Stomach (tissue), 8 donors: ENCODE measurements at regions not wholly inside any gene's neighbourhood (a gene's known extent, or its start where the extent isn't known, plus 50 kb on each side); places are given as distances from the start of the nearest gene placed in this dataset.

Source experiments
- DNase-seq, 2 donors: peaks; one replicate each; pipeline versions ENCODE4 v3.0.0 to v3.0.0-alpha.2; 2013 to 2019
- H3K27ac ChIP-seq, 5 donors: fragments of 200-600 bp in 4 of 5; sonication (generic) in 4 of 5; one replicate each; pipeline ENCODE4 v1.5.1; 2013 to 2019; ENCODE audit warnings: mild to moderate bottlenecking in 1 of 5, moderate library complexity in 1 of 5
- H3K27me3 ChIP-seq, 3 donors: fragments of 200-600 bp; sonication (generic); one replicate each; pipeline ENCODE4 v1.5.1; 2017 to 2019; ENCODE audit warnings: mixed run types in 1 of 3
- H3K36me3 ChIP-seq, 4 donors: fragments of 200-600 bp; sonication (generic); 1 replicate in 3 of 4; 2 replicates in 1 of 4; pipeline ENCODE4 v1.5.1; 2016 to 2019
- H3K4me1 ChIP-seq, 4 donors: fragments of 200-600 bp; sonication (generic); one replicate each; pipeline ENCODE4 v1.5.1; 2016 to 2019
- H3K4me3 ChIP-seq, 4 donors: fragments of 200-600 bp; sonication (generic) in 3 of 4; one replicate each; pipeline ENCODE4 v1.5.1; 2016 to 2019; ENCODE audit warnings: mild to moderate bottlenecking in 1 of 4
- H3K9me3 ChIP-seq, 4 donors: fragments of 200-600 bp; sonication (generic); one replicate each; pipeline ENCODE4 v1.5.1; 2016 to 2019
- EP300 ChIP-seq: sonication (generic); formaldehyde crosslinking; IDR thresholded peaks from one replicate; pipeline ENCODE4 v1.6.1; 2017; ENCODE audit warnings: antibody characterized with exemption
- POLR2A ChIP-seq, 4 donors: fragments of 450-650 bp; IDR thresholded peaks; one replicate each; pipeline ENCODE4 v1.6.1; 2016; ENCODE audit warnings: antibody characterized with exemption in 4 of 4, control low read depth in 2 of 4, mild to moderate bottlenecking in 1 of 4, moderate library complexity in 1 of 4
- POLR2AphosphoS5 ChIP-seq, 3 donors: sonication (generic); formaldehyde crosslinking; IDR thresholded peaks; one replicate each; pipeline ENCODE4 v1.6.1; 2016; ENCODE audit warnings: antibody characterized with exemption in 3 of 3
- WGBS, 5 donors: extraction: QIAGEN DNeasy Blood & Tissue Kit in 3 of 5; methylation state at CpG; one replicate each; pipeline versions ENCODE4 v1.1.5 to v1.1.7; 2013 to 2018; 5-methylcytosine and 5-hydroxymethylcytosine counted together
- intact Hi-C: fragments of 100-400 bp; cut with DNase I; formaldehyde crosslinking; loops from one replicate; pipeline ENCODE4 v1.15.1; 2023; ENCODE audit warnings: low total_unique reads
- TF ChIP-seq, protein P1 (sequence below), 7 experiments: fragments of 450-650 bp in 4 of 7; fragments of 200-600 bp in 3 of 7; sonication (generic) in 3 of 7; IDR thresholded peaks; one replicate each; pipeline ENCODE4 v1.5.1; 2016 to 2019; ENCODE audit warnings: antibody characterized with exemption in 7 of 7, control low read depth in 2 of 7, mild to moderate bottlenecking in 1 of 7
- donor health status: healthy with polysubstance abuse.
- donor health status: Bipolar disorder and iron deficiency.
- donor health status: healthy.

DNA sequence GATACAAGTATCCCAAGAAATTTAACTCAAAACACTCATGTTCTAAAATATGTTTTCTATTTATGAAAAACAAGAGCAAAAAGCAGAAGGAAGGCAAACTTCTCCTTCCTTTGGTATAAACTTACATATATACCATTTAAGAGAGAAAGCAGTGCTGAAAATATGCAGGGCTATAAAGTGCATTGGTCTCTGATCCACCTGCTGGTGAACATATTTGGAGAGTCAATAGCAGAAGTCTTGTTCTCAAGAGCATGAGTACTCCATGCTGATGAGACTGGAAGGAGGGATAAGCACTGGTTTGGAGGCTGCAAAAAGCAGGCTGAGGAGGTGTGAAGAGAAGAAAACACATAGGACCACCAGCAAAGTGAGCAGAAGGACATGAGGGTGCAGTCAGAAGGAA is 391.2 kb downstream of the STK39 start:
- TF ChIP-seq, protein P1, sequence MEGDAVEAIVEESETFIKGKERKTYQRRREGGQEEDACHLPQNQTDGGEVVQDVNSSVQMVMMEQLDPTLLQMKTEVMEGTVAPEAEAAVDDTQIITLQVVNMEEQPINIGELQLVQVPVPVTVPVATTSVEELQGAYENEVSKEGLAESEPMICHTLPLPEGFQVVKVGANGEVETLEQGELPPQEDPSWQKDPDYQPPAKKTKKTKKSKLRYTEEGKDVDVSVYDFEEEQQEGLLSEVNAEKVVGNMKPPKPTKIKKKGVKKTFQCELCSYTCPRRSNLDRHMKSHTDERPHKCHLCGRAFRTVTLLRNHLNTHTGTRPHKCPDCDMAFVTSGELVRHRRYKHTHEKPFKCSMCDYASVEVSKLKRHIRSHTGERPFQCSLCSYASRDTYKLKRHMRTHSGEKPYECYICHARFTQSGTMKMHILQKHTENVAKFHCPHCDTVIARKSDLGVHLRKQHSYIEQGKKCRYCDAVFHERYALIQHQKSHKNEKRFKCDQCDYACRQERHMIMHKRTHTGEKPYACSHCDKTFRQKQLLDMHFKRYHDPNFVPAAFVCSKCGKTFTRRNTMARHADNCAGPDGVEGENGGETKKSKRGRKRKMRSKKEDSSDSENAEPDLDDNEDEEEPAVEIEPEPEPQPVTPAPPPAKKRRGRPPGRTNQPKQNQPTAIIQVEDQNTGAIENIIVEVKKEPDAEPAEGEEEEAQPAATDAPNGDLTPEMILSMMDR (IDR thresholded peaks at IDR 0.05), result no peak
- no peaks in the 10 kb centered on the region for H3K36me3 ChIP-seq
- no peak overlapping the region for H3K4me3 ChIP-seq
- no peak for DNase-seq
- peaks cover 0 to 13% (median 3%) of the 10 kb centered on the region in 4 donors for H3K4me1 ChIP-seq
- intact Hi-C loops, result no loop called here
- no peaks in the 10 kb centered on the region for H3K27me3 ChIP-seq
- H3K9me3 ChIP-seq, result no peaks in the 10 kb centered on the region
- no peak overlapping the region for H3K27ac ChIP-seq

- no peaks in the 10 kb centered on the region for H3K27me3 ChIP-seq
- H3K4me1 ChIP-seq, result peaks cover 0 to 5% (median 1%) of the 10 kb centered on the region in 4 donors
- TF ChIP-seq, protein P1 (IDR thresholded peaks at IDR 0.05), result no peak
- TF ChIP-seq POLR2AphosphoS5 (IDR thresholded peaks at IDR 0.05) (no peak), EP300 (no peak), POLR2A (IDR thresholded peaks at IDR 0.05) (no peak)
- intact Hi-C loops, result no loop called here
- H3K36me3 ChIP-seq, result no peaks in the 10 kb centered on the region
- H3K9me3 ChIP-seq, result no peaks in the 10 kb centered on the region
- WGBS, 5 donors, result 85 to 91% (median 88%) methylated on average over 2 of the region's 2 CpGs
- no peak for DNase-seq
- no peak overlapping the region for H3K4me3 ChIP-seq
- H3K27ac ChIP-seq, result no peak overlapping the region
Observed at GRCh38 chr2:167855211-167855610, 392.2 kb downstream of the STK39 start.

DNA sequence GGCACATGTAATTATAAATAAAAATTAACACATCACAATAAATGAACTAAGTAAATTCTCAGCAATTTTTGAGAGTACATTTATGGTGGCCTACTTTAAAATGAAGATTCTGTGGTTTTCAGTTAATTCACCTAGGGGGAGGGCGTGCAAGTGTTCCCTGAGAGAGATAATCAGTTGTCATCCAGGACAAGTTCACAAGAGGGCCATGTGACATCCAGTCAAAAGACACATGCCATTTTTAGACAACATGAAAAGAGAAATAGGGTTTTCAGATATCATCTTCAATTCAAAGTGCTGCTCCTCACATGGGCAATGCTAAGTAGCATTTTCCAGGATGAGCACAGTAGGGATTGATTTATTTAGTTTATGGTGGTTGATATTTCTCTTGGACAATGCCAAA is 393.7 kb downstream of the STK39 start:
- WGBS, 5 donors, result 79 to 94% (median 81%) methylated on average over 1 of the region's 1 CpG
- H3K27ac ChIP-seq, result no peak overlapping the region
- H3K4me3 ChIP-seq, result no peak overlapping the region
- intact Hi-C loops, result no loop called here
- H3K27me3 ChIP-seq, result no peaks in the 10 kb centered on the region
- H3K9me3 ChIP-seq, result no peaks in the 10 kb centered on the region
- TF ChIP-seq POLR2AphosphoS5 (IDR thresholded peaks at IDR 0.05) (no peak), POLR2A (IDR thresholded peaks at IDR 0.05) (no peak), EP300 (no peak)
- TF ChIP-seq, protein P1 (IDR thresholded peaks at IDR 0.05), result no peak
- no peaks in the 10 kb centered on the region for H3K36me3 ChIP-seq
- DNase-seq, result no peak
- no peaks in the 10 kb centered on the region for H3K4me1 ChIP-seq

- H3K27ac ChIP-seq, result no peak overlapping the region
- H3K9me3 ChIP-seq, result no peaks in the 10 kb centered on the region
- H3K36me3 ChIP-seq, result no peaks in the 10 kb centered on the region
- no peaks in the 10 kb centered on the region for H3K27me3 ChIP-seq
- no peak for TF ChIP-seq POLR2A (IDR thresholded peaks at IDR 0.05)
- no peak for TF ChIP-seq POLR2AphosphoS5 (IDR thresholded peaks at IDR 0.05)
- TF ChIP-seq EP300, result no peak
- TF ChIP-seq, protein P1 (IDR thresholded peaks at IDR 0.05), result no peak
- intact Hi-C loops, result no loop called here
- H3K4me1 ChIP-seq, result no peaks in the 10 kb centered on the region
- H3K4me3 ChIP-seq, result no peak overlapping the region
- no peak for DNase-seq
- 13 to 38% (median 15%) methylated on average over 1 of the region's 1 CpG for WGBS, 5 donors
Observed at GRCh38 chr2:167851876-167852275, 395.5 kb downstream of the STK39 start.
